Fibroblast of lung (primary cell): ENCODE measurements at regions not wholly inside any gene's neighbourhood (a gene's known extent, or its start where the extent isn't known, plus 50 kb on each side); places are given as distances from the start of the nearest gene placed in this dataset.

Source experiments
- DNase-seq, 2 donors: peaks; one replicate each; pipeline versions ENCODE4 v3.0.0 to v3.0.0-alpha.2; 2010; ENCODE audit warnings: low read depth in 2 of 2
- H2AFZ ChIP-seq: 2 replicates; pipeline ENCODE4 v1.5.1; 2012; ENCODE audit warnings: low read length, control low read depth, inconsistent platforms
- H3K27ac ChIP-seq: 2 replicates; pipeline ENCODE4 v1.5.1; 2011; ENCODE audit warnings: low read length, control low read depth; ENCODE audit not compliant: insufficient read depth
- H3K27me3 ChIP-seq: 2 replicates; pipeline ENCODE4 v1.5.1; 2011; ENCODE audit warnings: mild to moderate bottlenecking, low read length; ENCODE audit not compliant: control insufficient read depth, insufficient read depth
- H3K36me3 ChIP-seq: 2 replicates; pipeline ENCODE4 v1.5.1; 2011; ENCODE audit warnings: low read length; ENCODE audit not compliant: control insufficient read depth, insufficient read depth
- H3K4me1 ChIP-seq: 2 replicates; pipeline ENCODE4 v1.5.1; 2011; ENCODE audit warnings: low read length; ENCODE audit not compliant: control insufficient read depth, insufficient read depth; ENCODE audit errors: extremely low read depth
- H3K4me2 ChIP-seq: 2 replicates; pipeline ENCODE4 v1.5.1; 2011; ENCODE audit warnings: low read length, control low read depth; ENCODE audit not compliant: insufficient read depth; ENCODE audit errors: extremely low read depth
- H3K4me3 ChIP-seq, 4 experiments: fragments of 200-600 bp in 1 of 4; sonication (generic) in 1 of 4; replicated peaks in 1 of 4; 2 replicates each; pipeline ENCODE4 v1.5.1; 2011 to 2016; ENCODE audit warnings: low read length in 4 of 4, low read depth in 3 of 4, mild to moderate bottlenecking in 3 of 4, control low read depth in 2 of 4, inconsistent platforms in 1 of 4, mixed read lengths in 1 of 4; ENCODE audit not compliant: insufficient read depth in 1 of 4; ENCODE audit errors: control extremely low read depth in 1 of 4
- H3K79me2 ChIP-seq: 2 replicates; pipeline ENCODE4 v1.5.1; 2012; ENCODE audit warnings: mild to moderate bottlenecking, low read length, inconsistent platforms; ENCODE audit not compliant: control insufficient read depth, insufficient read depth
- H3K9ac ChIP-seq: 2 replicates; pipeline ENCODE4 v1.5.1; 2011; ENCODE audit warnings: mild to moderate bottlenecking, low read length, control low read depth; ENCODE audit not compliant: insufficient read depth
- H3K9me3 ChIP-seq: 2 replicates; pipeline ENCODE4 v1.5.1; 2012; ENCODE audit warnings: low read depth, low read length; ENCODE audit not compliant: control insufficient read depth, insufficient read depth
- H4K20me1 ChIP-seq: 2 replicates; pipeline ENCODE4 v1.5.1; 2011; ENCODE audit warnings: low read length; ENCODE audit not compliant: control insufficient read depth, insufficient read depth; ENCODE audit errors: extremely low read depth
- EZH2 ChIP-seq: IDR thresholded peaks from 2 replicates; pipeline ENCODE4 v1.5.1; 2012; ENCODE audit warnings: low read length, control low read depth, mild to moderate bottlenecking; ENCODE audit errors: missing control alignments
- TF ChIP-seq, protein P1 (sequence below), 2 donors: IDR thresholded peaks in 1 of 2; conservative IDR thresholded peaks in 1 of 2; 1 replicate in 1 of 2; 2 replicates in 1 of 2; pipeline ENCODE4 v1.5.1; 2011 to 2012; ENCODE audit warnings: low read length in 2 of 2, control low read depth in 1 of 2, inconsistent platforms in 1 of 2, low read depth in 1 of 2, mild to moderate bottlenecking in 1 of 2

DNA sequence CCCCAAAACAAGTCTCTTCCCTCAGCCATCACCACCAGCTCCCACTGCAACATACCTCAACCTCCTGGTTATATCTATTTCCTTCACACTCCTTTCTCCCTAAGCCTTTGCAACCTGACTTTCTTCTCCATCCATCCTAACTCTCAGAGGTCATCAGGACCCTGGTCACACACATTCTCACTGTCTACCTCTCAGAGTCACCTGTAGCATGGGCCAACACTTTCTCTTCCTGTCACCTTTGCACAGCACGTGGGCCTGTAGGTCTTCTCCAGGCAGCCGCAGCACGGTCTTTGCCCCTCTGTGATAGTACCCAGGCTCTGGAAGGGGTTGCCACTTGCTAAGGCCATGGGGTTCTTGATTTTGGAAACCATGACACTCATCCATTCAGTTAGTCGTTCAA lies 921.1 kb downstream of the UQCRFS1 start:
- TF ChIP-seq EZH2 = no peak
- TF ChIP-seq, protein P1, sequence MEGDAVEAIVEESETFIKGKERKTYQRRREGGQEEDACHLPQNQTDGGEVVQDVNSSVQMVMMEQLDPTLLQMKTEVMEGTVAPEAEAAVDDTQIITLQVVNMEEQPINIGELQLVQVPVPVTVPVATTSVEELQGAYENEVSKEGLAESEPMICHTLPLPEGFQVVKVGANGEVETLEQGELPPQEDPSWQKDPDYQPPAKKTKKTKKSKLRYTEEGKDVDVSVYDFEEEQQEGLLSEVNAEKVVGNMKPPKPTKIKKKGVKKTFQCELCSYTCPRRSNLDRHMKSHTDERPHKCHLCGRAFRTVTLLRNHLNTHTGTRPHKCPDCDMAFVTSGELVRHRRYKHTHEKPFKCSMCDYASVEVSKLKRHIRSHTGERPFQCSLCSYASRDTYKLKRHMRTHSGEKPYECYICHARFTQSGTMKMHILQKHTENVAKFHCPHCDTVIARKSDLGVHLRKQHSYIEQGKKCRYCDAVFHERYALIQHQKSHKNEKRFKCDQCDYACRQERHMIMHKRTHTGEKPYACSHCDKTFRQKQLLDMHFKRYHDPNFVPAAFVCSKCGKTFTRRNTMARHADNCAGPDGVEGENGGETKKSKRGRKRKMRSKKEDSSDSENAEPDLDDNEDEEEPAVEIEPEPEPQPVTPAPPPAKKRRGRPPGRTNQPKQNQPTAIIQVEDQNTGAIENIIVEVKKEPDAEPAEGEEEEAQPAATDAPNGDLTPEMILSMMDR (conservative IDR thresholded peaks at IDR 0.05 in 1 of 2, IDR thresholded peaks at IDR 0.05 in 1 of 2; ENCODE audit: low read depth in 1 of 2, low read length in 2 of 2) = no peak
- Histone ChIP-seq H3K27me3 (no peaks in the 10 kb centered on the region), H4K20me1 (no peaks in the 10 kb centered on the region), H3K36me3 (no peaks in the 10 kb centered on the region), H3K79me2 (no peaks in the 10 kb centered on the region), H3K4me2 (no peak overlapping the region), H3K9me3 (no peaks in the 10 kb centered on the region), H3K4me1 (no peaks in the 10 kb centered on the region), H3K4me3 (no peak overlapping the region), H3K9ac (no peak overlapping the region), H2AFZ (no peak overlapping the region), H3K27ac (no peak overlapping the region)
- no peak for DNase-seq

DNA sequence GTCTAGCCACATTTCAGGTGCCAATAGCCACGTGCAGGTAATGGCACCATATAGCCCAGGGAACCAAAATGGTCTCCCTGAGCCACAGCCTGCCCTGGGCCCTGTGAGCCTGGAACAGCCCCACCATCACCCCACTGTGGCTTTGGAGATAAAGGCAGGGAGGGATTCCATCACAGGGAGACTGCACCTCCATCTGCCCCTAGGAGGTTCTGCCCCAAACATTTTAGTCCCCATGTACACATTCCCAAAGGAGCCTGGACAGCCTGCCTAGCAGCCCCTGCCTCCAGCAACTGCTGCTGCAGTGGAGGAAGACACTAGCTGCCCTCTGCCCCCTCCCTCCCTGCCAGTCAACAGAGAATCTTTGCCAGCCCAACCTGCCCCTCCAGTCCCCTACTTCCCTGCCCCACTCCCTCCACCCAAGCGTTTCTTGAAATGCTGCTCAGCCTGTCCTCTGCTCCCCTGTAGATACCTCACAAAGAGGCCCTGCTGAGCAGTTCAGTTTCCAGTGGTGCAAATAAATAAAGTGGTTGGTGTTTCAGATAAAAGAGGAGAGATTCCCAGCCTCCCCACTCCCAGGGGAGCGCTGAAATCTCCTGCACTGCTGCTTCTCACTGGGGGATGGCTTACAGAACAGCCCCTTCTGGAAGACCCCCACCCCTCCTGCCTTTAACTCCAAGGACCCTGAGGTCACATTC lies 921.8 kb downstream of the UQCRFS1 start:
- H3K4me2 ChIP-seq = no peak overlapping the region
- H3K4me3 ChIP-seq = no peak overlapping the region
- H3K27ac ChIP-seq = no peak overlapping the region
- no peaks in the 10 kb centered on the region for H3K4me1 ChIP-seq
- TF ChIP-seq EZH2 = no peak
- TF ChIP-seq, protein P1 (conservative IDR thresholded peaks at IDR 0.05 in 1 of 2, IDR thresholded peaks at IDR 0.05 in 1 of 2; ENCODE audit: low read depth in 1 of 2, low read length in 2 of 2) = no peak
- H4K20me1 ChIP-seq = no peaks in the 10 kb centered on the region
- no peak overlapping the region for H3K9ac ChIP-seq
- no peaks in the 10 kb centered on the region for H3K9me3 ChIP-seq
- H3K79me2 ChIP-seq = no peaks in the 10 kb centered on the region
- DNase-seq = no peak
- no peak overlapping the region for H2AFZ ChIP-seq
- no peaks in the 10 kb centered on the region for H3K27me3 ChIP-seq
- no peaks in the 10 kb centered on the region for H3K36me3 ChIP-seq

DNA sequence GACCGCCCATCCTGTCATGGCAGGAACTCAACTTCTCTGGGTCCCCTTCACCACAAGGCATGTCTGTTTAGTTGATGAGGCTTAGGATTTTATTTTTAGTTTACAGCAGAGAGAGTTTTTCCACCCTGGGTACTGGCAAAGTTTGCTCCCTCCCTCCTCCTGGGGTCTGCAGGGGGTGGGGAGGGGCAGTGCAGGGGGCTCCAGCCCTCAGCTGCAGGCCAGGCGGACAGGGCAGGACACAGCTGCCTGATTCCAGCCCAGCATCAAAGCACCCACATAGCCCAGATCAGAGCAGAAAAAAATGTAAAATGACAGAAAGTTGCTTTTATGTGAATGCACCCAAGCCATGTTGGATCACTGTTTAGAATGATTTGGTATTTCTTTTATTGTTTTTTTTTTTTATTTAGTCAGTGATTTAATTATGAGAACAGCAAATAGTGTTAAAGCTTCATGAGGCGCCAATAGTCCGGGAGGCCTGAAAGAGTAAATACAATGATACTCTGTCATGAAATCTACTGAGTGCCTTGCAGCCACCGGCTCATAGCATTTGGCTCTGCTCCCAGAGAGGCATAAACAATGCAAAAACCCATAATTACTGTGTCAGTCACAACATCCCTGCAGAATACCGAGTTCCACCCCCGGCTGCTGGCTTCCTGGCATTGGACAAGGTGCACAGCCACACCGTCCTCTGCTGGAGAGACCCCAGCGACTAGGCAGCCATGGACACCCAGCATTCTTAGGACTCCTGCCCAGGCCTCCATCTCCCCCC lies 923.5 kb downstream of the UQCRFS1 start:
- TF ChIP-seq, protein P1 (conservative IDR thresholded peaks at IDR 0.05 in 1 of 2, IDR thresholded peaks at IDR 0.05 in 1 of 2; ENCODE audit: low read depth in 1 of 2, low read length in 2 of 2) = no peak
- no peak for TF ChIP-seq EZH2
- H3K4me3 ChIP-seq = no peak overlapping the region
- no peak overlapping the region for H2AFZ ChIP-seq
- no peaks in the 10 kb centered on the region for H3K79me2 ChIP-seq
- no peaks in the 10 kb centered on the region for H3K9me3 ChIP-seq
- no peaks in the 10 kb centered on the region for H3K27me3 ChIP-seq
- no peak overlapping the region for H3K27ac ChIP-seq
- H3K9ac ChIP-seq = no peak overlapping the region
- no peaks in the 10 kb centered on the region for H3K4me1 ChIP-seq
- peak in 1 of 2 donors; percentile 77 for DNase-seq
- H4K20me1 ChIP-seq = no peaks in the 10 kb centered on the region
- no peak overlapping the region for H3K4me2 ChIP-seq
- no peaks in the 10 kb centered on the region for H3K36me3 ChIP-seq
